ENCODE measurements at regions not wholly inside any gene's neighbourhood (a gene's known extent, or its start where the extent isn't known, plus 50 kb on each side); places are given as distances from the start of the nearest gene placed in this dataset.

DNA sequence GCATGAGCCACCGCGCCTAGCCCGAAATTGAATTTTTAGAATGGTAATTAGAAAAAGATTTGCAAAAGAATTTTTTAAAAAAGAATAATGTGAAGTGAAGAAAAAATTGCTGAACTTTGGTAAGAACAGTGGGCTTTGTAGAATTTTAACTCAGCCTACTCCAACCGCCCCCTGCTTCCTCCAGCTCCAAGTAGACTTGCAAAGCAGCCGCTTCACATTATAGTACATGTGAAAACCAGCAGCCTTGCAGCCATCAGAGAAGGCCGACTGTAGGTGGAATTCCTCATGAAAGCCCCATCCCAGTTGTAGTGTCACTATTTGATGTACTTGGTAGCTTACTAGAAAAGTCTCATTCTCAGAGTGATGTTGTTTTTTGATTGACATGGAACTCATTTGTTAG lies 835.6 kb downstream of the TBC1D32 start:
- TF ChIP-seq, protein P1, sequence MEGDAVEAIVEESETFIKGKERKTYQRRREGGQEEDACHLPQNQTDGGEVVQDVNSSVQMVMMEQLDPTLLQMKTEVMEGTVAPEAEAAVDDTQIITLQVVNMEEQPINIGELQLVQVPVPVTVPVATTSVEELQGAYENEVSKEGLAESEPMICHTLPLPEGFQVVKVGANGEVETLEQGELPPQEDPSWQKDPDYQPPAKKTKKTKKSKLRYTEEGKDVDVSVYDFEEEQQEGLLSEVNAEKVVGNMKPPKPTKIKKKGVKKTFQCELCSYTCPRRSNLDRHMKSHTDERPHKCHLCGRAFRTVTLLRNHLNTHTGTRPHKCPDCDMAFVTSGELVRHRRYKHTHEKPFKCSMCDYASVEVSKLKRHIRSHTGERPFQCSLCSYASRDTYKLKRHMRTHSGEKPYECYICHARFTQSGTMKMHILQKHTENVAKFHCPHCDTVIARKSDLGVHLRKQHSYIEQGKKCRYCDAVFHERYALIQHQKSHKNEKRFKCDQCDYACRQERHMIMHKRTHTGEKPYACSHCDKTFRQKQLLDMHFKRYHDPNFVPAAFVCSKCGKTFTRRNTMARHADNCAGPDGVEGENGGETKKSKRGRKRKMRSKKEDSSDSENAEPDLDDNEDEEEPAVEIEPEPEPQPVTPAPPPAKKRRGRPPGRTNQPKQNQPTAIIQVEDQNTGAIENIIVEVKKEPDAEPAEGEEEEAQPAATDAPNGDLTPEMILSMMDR (conservative IDR thresholded peaks at IDR 0.05), result no peak
- no peak for TF ChIP-seq ZFX (IDR thresholded peaks at IDR 0.05)

All from C4-2B (cell line).